ENCODE measurements at regions not wholly inside any gene's neighbourhood (a gene's known extent, or its start where the extent isn't known, plus 50 kb on each side); places are given as distances from the start of the nearest gene placed in this dataset.

- no peak for DNase-seq (ENCODE audit: low spot score)
- TF ChIP-seq CTCF (IDR thresholded peaks at IDR 0.05): no peak
- peak; percentile 83 for ATAC-seq (ENCODE audit: low FRiP score)
Measured at GRCh38 chr3:70805061-70805889, 492.8 kb upstream of the MDFIC2 start.

GRCh38 chr3:70803891-70804290 is 491.5 kb upstream of the MDFIC2 start:
- ATAC-seq (ENCODE audit: low FRiP score) (no peak), DNase-seq (ENCODE audit: low spot score) (no peak)
- no peak for TF ChIP-seq CTCF (IDR thresholded peaks at IDR 0.05)

GRCh38 chr3:70803319-70803718 is 490.9 kb upstream of the MDFIC2 start:
- ATAC-seq (ENCODE audit: low FRiP score) (no peak), DNase-seq (ENCODE audit: low spot score) (no peak)
- TF ChIP-seq CTCF (IDR thresholded peaks at IDR 0.05): no peak

- no peak for TF ChIP-seq CTCF (IDR thresholded peaks at IDR 0.05)
- no peak for ATAC-seq (ENCODE audit: low FRiP score)
- no peak for DNase-seq (ENCODE audit: low spot score)
Measured at GRCh38 chr3:70800951-70801350, 488.5 kb upstream of the MDFIC2 start.

GRCh38 chr3:70789878-70790277 is 477.4 kb upstream of the MDFIC2 start:
- ATAC-seq (ENCODE audit: low FRiP score) (no peak), DNase-seq (ENCODE audit: low spot score) (no peak)
- TF ChIP-seq CTCF (IDR thresholded peaks at IDR 0.05): no peak

GRCh38 chr3:70780790-70781189 is 468.4 kb upstream of the MDFIC2 start:
- DNase-seq (ENCODE audit: low spot score) (no peak), ATAC-seq (ENCODE audit: low FRiP score) (no peak)
- no peak for TF ChIP-seq CTCF (IDR thresholded peaks at IDR 0.05)

GRCh38 chr3:70779296-70779695 is 466.9 kb upstream of the MDFIC2 start:
- no peak for TF ChIP-seq CTCF (IDR thresholded peaks at IDR 0.05)
- ATAC-seq (ENCODE audit: low FRiP score) (no peak), DNase-seq (ENCODE audit: low spot score) (no peak)

Data from omental fat pad (tissue), 3 donors.